H9 (cell line): ENCODE measurements at regions not wholly inside any gene's neighbourhood (a gene's known extent, or its start where the extent isn't known, plus 50 kb on each side); places are given as distances from the start of the nearest gene placed in this dataset.

Source experiments
- DNase-seq: peaks from one replicate; pipeline ENCODE4 v3.0.0-alpha.2; 2017
- H2AFZ ChIP-seq: one replicate; pipeline ENCODE4 v1.6.1; 2013; ENCODE audit warnings: mild to moderate bottlenecking, low read length, control low read depth, moderate library complexity
- H2AK5ac ChIP-seq: 2 replicates; pipeline ENCODE4 v1.6.1; 2013; ENCODE audit warnings: low read length, control low read depth, mixed read lengths; ENCODE audit not compliant: insufficient read length
- H2BK120ac ChIP-seq: one replicate; pipeline ENCODE4 v1.6.1; 2013; ENCODE audit warnings: low read depth, mild to moderate bottlenecking, low read length, control low read depth, inconsistent platforms; ENCODE audit not compliant: poor library complexity, severe bottlenecking
- H2BK12ac ChIP-seq: 2 replicates; pipeline ENCODE4 v1.6.1; 2013; ENCODE audit warnings: low read length, control low read depth, mixed read lengths, low read depth; ENCODE audit not compliant: insufficient read length
- H2BK15ac ChIP-seq: 2 replicates; pipeline ENCODE4 v1.6.1; 2013; ENCODE audit warnings: low read depth, low read length, control low read depth
- H2BK20ac ChIP-seq: one replicate; pipeline ENCODE4 v1.6.1; 2013; ENCODE audit warnings: low read depth, mild to moderate bottlenecking, low read length, control low read depth, inconsistent platforms; ENCODE audit not compliant: poor library complexity, severe bottlenecking
- H2BK5ac ChIP-seq: 2 replicates; pipeline ENCODE4 v1.6.1; 2013; ENCODE audit warnings: low read length, control low read depth, mixed read lengths; ENCODE audit not compliant: insufficient read length
- H3K14ac ChIP-seq: 2 replicates; pipeline ENCODE4 v1.6.1; 2013; ENCODE audit warnings: low read length, control low read depth; ENCODE audit not compliant: insufficient read depth
- H3K18ac ChIP-seq: 2 replicates; pipeline ENCODE4 v1.6.1; 2013; ENCODE audit warnings: low read depth, mild to moderate bottlenecking, mixed read lengths, low read length, control low read depth; ENCODE audit not compliant: insufficient read length
- H3K23ac ChIP-seq: 2 replicates; pipeline ENCODE4 v1.6.1; 2013; ENCODE audit warnings: low read length, control low read depth, mixed read lengths, low read depth; ENCODE audit not compliant: insufficient read length
- H3K23me2 ChIP-seq: 2 replicates; pipeline ENCODE4 v1.6.1; 2013; ENCODE audit warnings: low read depth, mild to moderate bottlenecking, mixed read lengths, low read length, control low read depth; ENCODE audit not compliant: insufficient read length, poor library complexity, severe bottlenecking
- H3K27ac ChIP-seq: 2 replicates; pipeline ENCODE4 v1.5.1; 2013; ENCODE audit warnings: low read length, control low read depth, mixed read lengths, low read depth; ENCODE audit not compliant: insufficient read length
- H3K27me3 ChIP-seq: 2 replicates; pipeline ENCODE4 v1.6.1; 2013; ENCODE audit warnings: low read length, control low read depth, inconsistent platforms; ENCODE audit not compliant: insufficient read depth
- H3K4ac ChIP-seq: 2 replicates; pipeline ENCODE4 v1.6.1; 2013; ENCODE audit warnings: low read depth, mild to moderate bottlenecking, control low read depth, inconsistent platforms, low read length, moderate library complexity
- H3K4me1 ChIP-seq: 2 replicates; pipeline ENCODE4 v1.6.1; 2013; ENCODE audit warnings: low read length, control low read depth, inconsistent platforms; ENCODE audit not compliant: insufficient read depth
- H3K4me2 ChIP-seq: 2 replicates; pipeline ENCODE4 v1.6.1; 2013; ENCODE audit warnings: low read length, control low read depth, mixed read lengths; ENCODE audit not compliant: insufficient read length, insufficient read depth
- H3K56ac ChIP-seq: 2 replicates; pipeline ENCODE4 v1.6.1; 2013; ENCODE audit warnings: low read depth, mild to moderate bottlenecking, mixed read lengths, low read length, control low read depth; ENCODE audit not compliant: insufficient read length
- H3K79me1 ChIP-seq: 2 replicates; pipeline ENCODE4 v1.6.1; 2013; ENCODE audit warnings: low read depth, mild to moderate bottlenecking, moderate library complexity, low read length, control low read depth, inconsistent platforms; ENCODE audit not compliant: insufficient read depth, poor library complexity, severe bottlenecking
- H3K79me2 ChIP-seq: 2 replicates; pipeline ENCODE4 v1.6.1; 2013; ENCODE audit warnings: low read length, control low read depth, inconsistent platforms; ENCODE audit not compliant: insufficient read depth
- H3K9ac ChIP-seq: 2 replicates; pipeline ENCODE4 v1.6.1; 2013; ENCODE audit warnings: low read length, control low read depth, mixed read lengths; ENCODE audit not compliant: insufficient read length; ENCODE audit errors: extremely low read depth
- H3K9me3 ChIP-seq: one replicate; pipeline ENCODE4 v1.6.1; 2013; ENCODE audit warnings: low read depth, low read length, inconsistent platforms; ENCODE audit not compliant: control insufficient read depth
- H3T11ph ChIP-seq: one replicate; pipeline ENCODE4 v1.6.1; 2013; ENCODE audit warnings: mild to moderate bottlenecking, low read length, control low read depth, inconsistent platforms
- H4K20me1 ChIP-seq: one replicate; pipeline ENCODE4 v1.6.1; 2013; ENCODE audit not compliant: control insufficient read depth, insufficient read length, insufficient read depth
- H4K5ac ChIP-seq: 2 replicates; pipeline ENCODE4 v1.6.1; 2013; ENCODE audit warnings: low read depth, mild to moderate bottlenecking, mixed read lengths, low read length, control low read depth; ENCODE audit not compliant: insufficient read length
- H4K8ac ChIP-seq: replicated peaks from 2 replicates; pipeline ENCODE4 v1.6.1; 2013; ENCODE audit warnings: low read length, control low read depth, mixed read lengths, low read depth; ENCODE audit not compliant: insufficient read length
- H4K91ac ChIP-seq: 2 replicates; pipeline ENCODE4 v1.6.1; 2013; ENCODE audit warnings: low read depth, mild to moderate bottlenecking, moderate library complexity, mixed read lengths, low read length, control low read depth; ENCODE audit not compliant: insufficient read length
- H3K27ac Mint-ChIP-seq, 3 experiments: 2 replicates in 2 of 3; 3 replicates in 1 of 3; pipeline ENCODE4 v1.8.0; 2020 to 2021; ENCODE audit warnings: mixed read lengths in 3 of 3, mild to moderate bottlenecking in 1 of 3, moderate library complexity in 1 of 3
- H3K27me3 Mint-ChIP-seq: 2 replicates; pipeline ENCODE4 v1.8.0; 2021; ENCODE audit warnings: low read depth, mild to moderate bottlenecking, moderate library complexity, mixed read lengths
- H3K36me3 Mint-ChIP-seq, 3 experiments: 2 replicates in 2 of 3; 3 replicates in 1 of 3; pipeline ENCODE4 v1.8.0; 2020 to 2021; ENCODE audit warnings: low read depth in 3 of 3, mixed read lengths in 3 of 3; ENCODE audit not compliant: insufficient read depth in 1 of 3
- H3K4me1 Mint-ChIP-seq, 2 experiments: 2 replicates each; pipeline ENCODE4 v1.8.0; 2020; ENCODE audit warnings: mixed read lengths in 2 of 2
- H3K4me3 Mint-ChIP-seq, 2 experiments: 2 replicates in 1 of 2; 3 replicates in 1 of 2; pipeline ENCODE4 v1.8.0; 2020 to 2021; ENCODE audit warnings: mild to moderate bottlenecking in 2 of 2, mixed read lengths in 2 of 2, moderate library complexity in 1 of 2
- H3K9me3 Mint-ChIP-seq, 2 experiments: 2 replicates in 1 of 2; 3 replicates in 1 of 2; pipeline ENCODE4 v1.8.0; 2020; ENCODE audit warnings: mild to moderate bottlenecking in 2 of 2, mixed read lengths in 2 of 2, moderate library complexity in 1 of 2
- CTCF ChIP-seq: fragments of 200-600 bp; sonication (generic); conservative IDR thresholded peaks from 3 replicates; pipeline ENCODE4 v1.8.0; 2021; ENCODE audit warnings: antibody characterized with exemption, mild to moderate bottlenecking
- WGBS: extraction: QIAGEN DNeasy Blood & Tissue Kit; methylation state at CpG from one replicate; pipeline ENCODE4 v1.1.7; 2013; ENCODE audit warnings: missing lambda C conversion rate, low lambda C conversion rate, mixed read lengths; ENCODE audit not compliant: insufficient read length; ENCODE audit errors: extremely low coverage; 5-methylcytosine and 5-hydroxymethylcytosine counted together

- no peaks in the 10 kb centered on the region for H3K9me3 ChIP-seq
- H3K79me1 ChIP-seq: no peaks in the 10 kb centered on the region
- Mint-ChIP-seq H3K4me3 (no peak overlapping the region), H3K36me3 (0 out of 7 replicates have a peak, but pooled peaks cover 0 to 2% (median 0%) of the 10 kb centered on the region in 3 experiments), H3K27ac (no peak overlapping the region), H3K27me3 (no peaks in the 10 kb centered on the region), H3K9me3 (no peaks in the 10 kb centered on the region), H3K4me1 (peaks cover 9 to 10% of the 10 kb centered on the region in 2 experiments)
- WGBS: no CpG with 5 or more reads among the region's 4 CpGs
- H2BK20ac ChIP-seq: no peak overlapping the region
- no peaks in the 10 kb centered on the region for H3K27me3 ChIP-seq
- H4K20me1 ChIP-seq: no peaks in the 10 kb centered on the region
- no peak overlapping the region for H2BK5ac ChIP-seq
- H4K5ac ChIP-seq: no peak overlapping the region
- no peak overlapping the region for H3K27ac ChIP-seq
- no peak overlapping the region for H3K4ac ChIP-seq
- no peak overlapping the region for H4K91ac ChIP-seq
- H3T11ph ChIP-seq: no peak overlapping the region
- DNase-seq: no peak
- H3K79me2 ChIP-seq: no peaks in the 10 kb centered on the region
- no peak overlapping the region for H3K23ac ChIP-seq
- no peaks in the 10 kb centered on the region for H3K23me2 ChIP-seq
- no peak overlapping the region for H4K8ac ChIP-seq
- H3K18ac ChIP-seq: no peak overlapping the region
- no peak overlapping the region for H2BK15ac ChIP-seq
- H3K56ac ChIP-seq: no peak overlapping the region
- no peak overlapping the region for H2AFZ ChIP-seq
- no peak for TF ChIP-seq CTCF
- no peak overlapping the region for H3K9ac ChIP-seq
- no peak overlapping the region for H3K4me2 ChIP-seq
- H2AK5ac ChIP-seq: no peak overlapping the region
- no peak overlapping the region for H2BK120ac ChIP-seq
- H3K14ac ChIP-seq: no peak overlapping the region
- no peak overlapping the region for H2BK12ac ChIP-seq
- no peaks in the 10 kb centered on the region for H3K4me1 ChIP-seq
Measured at GRCh38 chr17:69761767-69762321, 313.2 kb upstream of the KCNJ16 start.
